ENCODE measurements at regions not wholly inside any gene's neighbourhood (a gene's known extent, or its start where the extent isn't known, plus 50 kb on each side); places are given as distances from the start of the nearest gene placed in this dataset.

DNA sequence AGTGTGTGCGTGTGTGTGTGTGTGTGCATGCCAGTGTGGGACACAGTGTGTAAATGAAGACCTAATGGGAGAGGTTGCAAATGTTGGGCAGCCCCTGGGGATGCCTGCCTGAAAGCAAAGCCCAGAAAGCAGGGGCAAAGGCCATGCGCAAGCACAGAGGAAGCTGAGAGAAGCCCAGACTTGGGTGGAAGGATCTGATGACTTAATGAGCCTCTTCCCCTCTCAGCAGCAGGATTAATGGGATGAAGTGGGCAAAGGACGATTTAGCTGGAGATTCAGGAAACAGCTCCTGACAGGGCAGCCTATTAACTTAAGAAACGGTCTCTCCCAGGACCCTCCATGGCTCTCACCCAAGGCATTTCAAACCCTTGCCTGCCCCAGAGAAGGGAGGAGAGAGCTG, 107.3 kb downstream of the EFNB1 start:
- BruUV-seq (replicated peaks) = no TSS peak
- ATAC-seq (ENCODE audit: low read depth) = no peak
- Histone ChIP-seq H3K4me1 (ENCODE audit: control insufficient read depth, insufficient read depth, low read length) (peaks cover 5% of the 10 kb centered on the region; the same call in 1 of the 2 replicates), H4K91ac (ENCODE audit: insufficient read depth, low read depth, low read length) (no peak overlapping the region), H2BK20ac (ENCODE audit: low read depth, low read length) (peak overlapping the region; percentile 17; the same call in 1 of the 2 replicates), H2AFZ (replicated peaks; ENCODE audit: low read length, poor library complexity) (peak overlapping the region; percentile 54), H3K9me3 (ENCODE audit: control insufficient read depth, insufficient read depth, low read length) (no peaks in the 10 kb centered on the region), H3K23ac (ENCODE audit: low read depth, low read length) (no peak overlapping the region), H3K27ac (ENCODE audit: insufficient read depth, low read length) (no peak overlapping the region), H3K79me1 (ENCODE audit: low read depth in 1 of 2, low read length in 2 of 2) (no peaks in the 10 kb centered on the region), H3K18ac (ENCODE audit: low read depth, low read length) (no peak overlapping the region), H2AK9ac (replicated peaks; ENCODE audit: low read depth, low read length, poor library complexity) (no peak overlapping the region), H3K27me3 (ENCODE audit: control insufficient read depth, insufficient read depth, low read length) (peaks cover 1% of the 10 kb centered on the region; the same call in 1 of the 2 replicates), H3K4ac (ENCODE audit: low read depth, low read length) (no peak overlapping the region; the same call in 1 of the 2 replicates), H4K20me1 (ENCODE audit: insufficient read depth, low read length) (no peaks in the 10 kb centered on the region), H3K9me1 (ENCODE audit: insufficient read depth, low read length) (peaks cover 10% of the 10 kb centered on the region; the same call in 1 of the 2 replicates), H2BK5ac (ENCODE audit: low read depth, low read length, poor library complexity, severe bottlenecking) (no peak overlapping the region), H3K9ac (ENCODE audit: low read depth, low read length) (no peak overlapping the region), H2BK15ac (ENCODE audit: low read depth, low read length) (no peak overlapping the region), H4K5ac (ENCODE audit: low read depth, low read length) (no peak overlapping the region), H3K56ac (ENCODE audit: extremely low read depth, insufficient read depth, low read length) (no peak overlapping the region), H2AK5ac (ENCODE audit: low read depth, low read length) (no peak overlapping the region), H3K14ac (replicated peaks; ENCODE audit: low read depth, low read length) (no peak overlapping the region), H3K4me2 (ENCODE audit: low read depth, low read length) (no peak overlapping the region), H3K4me3 (ENCODE audit: insufficient read depth, low read depth, low read length) (no peak overlapping the region), H2BK120ac (ENCODE audit: low read depth, low read length) (no peak overlapping the region; the same call in 1 of the 2 replicates), H4K8ac (ENCODE audit: low read depth in 2 of 2, low read length in 2 of 2) (peak overlapping the region in 1 of 2 experiments; percentile 10; a peak in 1 of 4 replicates), H3K36me3 (ENCODE audit: control insufficient read depth, insufficient read depth, low read length) (no peaks in the 10 kb centered on the region)
- DNase-seq = no peak
- TF ChIP-seq CHD1 (IDR thresholded peaks at IDR 0.05; ENCODE audit: low read depth, low read length) = no peak
- no peak for TF ChIP-seq FOS (IDR thresholded peaks at IDR 0.05; ENCODE audit: low read depth, low read length)
- no peak for TF ChIP-seq CEBPB (IDR thresholded peaks at IDR 0.05; ENCODE audit: low read depth, low read length)
- no peak for TF ChIP-seq SMC3 (IDR thresholded peaks at IDR 0.05; ENCODE audit: low read depth, low read length)
- no peak for TF ChIP-seq MAFK (IDR thresholded peaks at IDR 0.05; ENCODE audit: low read depth, low read length)
- no peak for TF ChIP-seq CTCF (conservative IDR thresholded peaks at IDR 0.05; ENCODE audit: low read depth, low read length)
- no peak for TF ChIP-seq MXI1 (IDR thresholded peaks at IDR 0.05; ENCODE audit: borderline replicate concordance, low read depth, low read length)
- TF ChIP-seq POLR2A (IDR thresholded peaks at IDR 0.05; ENCODE audit: low read depth, low read length) = no peak
- TF ChIP-seq RCOR1 (IDR thresholded peaks at IDR 0.05; ENCODE audit: insufficient replicate concordance, low read length) = no peak
- no peak for TF ChIP-seq RFX5 (IDR thresholded peaks at IDR 0.05; ENCODE audit: low read depth, low read length)
- no peak for TF ChIP-seq NFE2L2 (IDR thresholded peaks at IDR 0.05; ENCODE audit: low read depth, low read length)
- TF ChIP-seq BHLHE40 (IDR thresholded peaks at IDR 0.05; ENCODE audit: low read depth, low read length) = no peak
- TF ChIP-seq RAD21 (IDR thresholded peaks at IDR 0.05; ENCODE audit: low read length) = no peak
- TF ChIP-seq, protein P1, sequence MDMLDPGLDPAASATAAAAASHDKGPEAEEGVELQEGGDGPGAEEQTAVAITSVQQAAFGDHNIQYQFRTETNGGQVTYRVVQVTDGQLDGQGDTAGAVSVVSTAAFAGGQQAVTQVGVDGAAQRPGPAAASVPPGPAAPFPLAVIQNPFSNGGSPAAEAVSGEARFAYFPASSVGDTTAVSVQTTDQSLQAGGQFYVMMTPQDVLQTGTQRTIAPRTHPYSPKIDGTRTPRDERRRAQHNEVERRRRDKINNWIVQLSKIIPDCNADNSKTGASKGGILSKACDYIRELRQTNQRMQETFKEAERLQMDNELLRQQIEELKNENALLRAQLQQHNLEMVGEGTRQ (IDR thresholded peaks at IDR 0.05; ENCODE audit: low read depth, low read length) = no peak
- no peak for TF ChIP-seq MAZ (IDR thresholded peaks at IDR 0.05; ENCODE audit: borderline replicate concordance, low read depth, low read length)
- TF ChIP-seq, protein P2, sequence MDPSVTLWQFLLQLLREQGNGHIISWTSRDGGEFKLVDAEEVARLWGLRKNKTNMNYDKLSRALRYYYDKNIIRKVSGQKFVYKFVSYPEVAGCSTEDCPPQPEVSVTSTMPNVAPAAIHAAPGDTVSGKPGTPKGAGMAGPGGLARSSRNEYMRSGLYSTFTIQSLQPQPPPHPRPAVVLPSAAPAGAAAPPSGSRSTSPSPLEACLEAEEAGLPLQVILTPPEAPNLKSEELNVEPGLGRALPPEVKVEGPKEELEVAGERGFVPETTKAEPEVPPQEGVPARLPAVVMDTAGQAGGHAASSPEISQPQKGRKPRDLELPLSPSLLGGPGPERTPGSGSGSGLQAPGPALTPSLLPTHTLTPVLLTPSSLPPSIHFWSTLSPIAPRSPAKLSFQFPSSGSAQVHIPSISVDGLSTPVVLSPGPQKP (IDR thresholded peaks at IDR 0.05; ENCODE audit: borderline replicate concordance, low read depth, low read length) = no peak
- in situ Hi-C loops (cut with MboI; ENCODE audit: low sequenced_read_pairs) = no loop called here
- 33% methylated on average over 1 of the region's 4 CpGs; no CpG with 5 or more reads in 1 of the 2 experiments for WGBS, 2 experiments (ENCODE audit: extremely low coverage in 2 of 2, insufficient read length in 1 of 2)
- dilution Hi-C loops (cut with HindIII; ENCODE audit: low sequenced_read_pairs, unreplicated experiment) = no loop called here
- ChIA-PET CTCF (interaction anchor here (0.6 kb wide), 1 partner anchor 182 kb away, joined by 3 read pairs; no protein-coding TSS in a partner anchor), POLR2A (ENCODE audit: unreplicated experiment) (no interaction called here)
- intact Hi-C loops (cut with micrococcal nuclease) = loop anchor here (10.0 kb wide), 1 partner anchor 101 kb away; no protein-coding TSS in a partner anchor

Measured in IMR-90 (cell line).